KOPT-K1 (cell line): ENCODE measurements at regions not wholly inside any gene's neighbourhood (a gene's known extent, or its start where the extent isn't known, plus 50 kb on each side); places are given as distances from the start of the nearest gene placed in this dataset.

ENCODE experiments used
- H3K27ac ChIP-seq: fragments of 200-600 bp; sonication (generic); 2 replicates; pipeline ENCODE4 v1.5.1; 2016; ENCODE audit warnings: antibody characterized with exemption, mild to moderate bottlenecking, low read depth, low read length; ENCODE audit not compliant: poor library complexity, severe bottlenecking
- H3K36me3 ChIP-seq: fragments of 200-600 bp; sonication (generic); 2 replicates; pipeline ENCODE4 v1.5.1; 2017; ENCODE audit warnings: antibody characterized with exemption, mild to moderate bottlenecking, low read length, moderate library complexity; ENCODE audit not compliant: insufficient read depth
- H3K9me3 ChIP-seq: fragments of 200-600 bp; sonication (generic); 2 replicates; pipeline ENCODE4 v1.5.1; 2017; ENCODE audit warnings: antibody characterized with exemption, low read length, mild to moderate bottlenecking; ENCODE audit not compliant: insufficient read depth, poor library complexity, severe bottlenecking

GRCh38 chr2:8059255-8059654, 622.6 kb upstream of the ID2 start:
- Histone ChIP-seq H3K9me3 (no peaks in the 10 kb centered on the region), H3K36me3 (no peaks in the 10 kb centered on the region), H3K27ac (no peak overlapping the region)

GRCh38 chr2:8059794-8060193, 622.1 kb upstream of the ID2 start:
- Histone ChIP-seq H3K36me3 (no peaks in the 10 kb centered on the region), H3K9me3 (no peaks in the 10 kb centered on the region), H3K27ac (no peak overlapping the region)

GRCh38 chr2:8061219-8061618, 620.6 kb upstream of the ID2 start:
- Histone ChIP-seq H3K36me3 (no peaks in the 10 kb centered on the region), H3K9me3 (no peaks in the 10 kb centered on the region), H3K27ac (no peak overlapping the region)

GRCh38 chr2:8064603-8065002, 617.3 kb upstream of the ID2 start:
- no peaks in the 10 kb centered on the region for H3K36me3 ChIP-seq
- no peak overlapping the region for H3K27ac ChIP-seq
- no peaks in the 10 kb centered on the region for H3K9me3 ChIP-seq

GRCh38 chr2:8065191-8065590, 616.7 kb upstream of the ID2 start:
- no peaks in the 10 kb centered on the region for H3K9me3 ChIP-seq
- H3K27ac ChIP-seq, result no peak overlapping the region
- H3K36me3 ChIP-seq, result no peaks in the 10 kb centered on the region

- Histone ChIP-seq H3K36me3 (no peaks in the 10 kb centered on the region), H3K27ac (no peak overlapping the region), H3K9me3 (no peaks in the 10 kb centered on the region)
Observed at GRCh38 chr2:8067784-8068336, 614.0 kb upstream of the ID2 start.

GRCh38 chr2:8072907-8073306, 608.9 kb upstream of the ID2 start:
- no peak overlapping the region for H3K27ac ChIP-seq

GRCh38 chr2:8073916-8074315, 607.9 kb upstream of the ID2 start:
- H3K36me3 ChIP-seq, result no peaks in the 10 kb centered on the region
- peaks cover 5% of the 10 kb centered on the region for H3K9me3 ChIP-seq
- no peak overlapping the region for H3K27ac ChIP-seq

More at GRCh38 chr2:8072907-8073306, 608.9 kb upstream of the ID2 start:
- H3K36me3 ChIP-seq, result no peaks in the 10 kb centered on the region
- peaks cover 5% of the 10 kb centered on the region for H3K9me3 ChIP-seq

GRCh38 chr2:8076448-8077342, 605.2 kb upstream of the ID2 start:
- no peak overlapping the region for H3K27ac ChIP-seq
- no peaks in the 10 kb centered on the region for H3K36me3 ChIP-seq
- peaks cover 5% of the 10 kb centered on the region for H3K9me3 ChIP-seq

- H3K27ac ChIP-seq, result no peak overlapping the region
- no peaks in the 10 kb centered on the region for H3K36me3 ChIP-seq
- peaks cover 5% of the 10 kb centered on the region for H3K9me3 ChIP-seq
Observed at GRCh38 chr2:8078705-8079104, 603.2 kb upstream of the ID2 start.

GRCh38 chr2:8080063-8080462, 601.8 kb upstream of the ID2 start:
- no peak overlapping the region for H3K27ac ChIP-seq
- peaks cover 5% of the 10 kb centered on the region for H3K9me3 ChIP-seq
- no peaks in the 10 kb centered on the region for H3K36me3 ChIP-seq

- no peaks in the 10 kb centered on the region for H3K36me3 ChIP-seq
- H3K9me3 ChIP-seq, result peaks cover 5% of the 10 kb centered on the region
- no peak overlapping the region for H3K27ac ChIP-seq
Observed at GRCh38 chr2:8081130-8081529, 600.7 kb upstream of the ID2 start.

- H3K9me3 ChIP-seq, result no peaks in the 10 kb centered on the region
- no peak overlapping the region for H3K27ac ChIP-seq
- H3K36me3 ChIP-seq, result no peaks in the 10 kb centered on the region
Observed at GRCh38 chr2:8082840-8083239, 599.0 kb upstream of the ID2 start.

- Histone ChIP-seq H3K27ac (no peak overlapping the region), H3K36me3 (no peaks in the 10 kb centered on the region), H3K9me3 (no peaks in the 10 kb centered on the region)
Observed at GRCh38 chr2:8086357-8086756, 595.5 kb upstream of the ID2 start.

GRCh38 chr2:8086796-8087479, 594.9 kb upstream of the ID2 start:
- no peaks in the 10 kb centered on the region for H3K9me3 ChIP-seq
- H3K36me3 ChIP-seq, result no peaks in the 10 kb centered on the region
- H3K27ac ChIP-seq, result no peak overlapping the region
